ENCODE measurements at regions not wholly inside any gene's neighbourhood (a gene's known extent, or its start where the extent isn't known, plus 50 kb on each side); places are given as distances from the start of the nearest gene placed in this dataset.

GRCh38 chr2:37425408-37425807 is 81.0 kb downstream of the QPCT start:
- in situ Hi-C loops (cut with HindIII; ENCODE audit: low pct_unique_long_range_greater_than_20kb, low sequenced_read_pairs): no loop called here
- DNase-seq (ENCODE audit: low read depth, low spot score): no peak

GRCh38 chr2:37427241-37427640 is 82.8 kb downstream of the QPCT start:
- DNase-seq (ENCODE audit: low read depth, low spot score): no peak
- in situ Hi-C loops (cut with HindIII; ENCODE audit: low pct_unique_long_range_greater_than_20kb, low sequenced_read_pairs): no loop called here

GRCh38 chr2:37436323-37436722 is 91.9 kb downstream of the QPCT start:
- no peak for DNase-seq (ENCODE audit: low read depth, low spot score)
- in situ Hi-C loops (cut with HindIII; ENCODE audit: low pct_unique_long_range_greater_than_20kb, low sequenced_read_pairs): no loop called here

- in situ Hi-C loops (cut with HindIII; ENCODE audit: low pct_unique_long_range_greater_than_20kb, low sequenced_read_pairs): no loop called here
- DNase-seq (ENCODE audit: low read depth, low spot score): no peak
These were observed 94.8 kb downstream of the QPCT start for GRCh38 chr2:37439131-37439642.

- in situ Hi-C loops (cut with HindIII; ENCODE audit: low pct_unique_long_range_greater_than_20kb, low sequenced_read_pairs): no loop called here
- no peak for DNase-seq (ENCODE audit: low read depth, low spot score)
These were observed 96.6 kb downstream of the QPCT start for GRCh38 chr2:37441055-37441454.

- in situ Hi-C loops (cut with HindIII; ENCODE audit: low pct_unique_long_range_greater_than_20kb, low sequenced_read_pairs): no loop called here
- DNase-seq (ENCODE audit: low read depth, low spot score): no peak
These were observed 98.7 kb downstream of the QPCT start for GRCh38 chr2:37443082-37443481.

- in situ Hi-C loops (cut with HindIII; ENCODE audit: low pct_unique_long_range_greater_than_20kb, low sequenced_read_pairs): no loop called here
- no peak for DNase-seq (ENCODE audit: low read depth, low spot score)
These were observed 103.0 kb downstream of the QPCT start for GRCh38 chr2:37447446-37447845.

GRCh38 chr2:37448342-37449120 is 104.1 kb downstream of the QPCT start:
- in situ Hi-C loops (cut with HindIII; ENCODE audit: low pct_unique_long_range_greater_than_20kb, low sequenced_read_pairs): no loop called here
- DNase-seq (ENCODE audit: low read depth, low spot score): no peak

- no peak for DNase-seq (ENCODE audit: low read depth, low spot score)
- in situ Hi-C loops (cut with HindIII; ENCODE audit: low pct_unique_long_range_greater_than_20kb, low sequenced_read_pairs): no loop called here
These were observed 105.4 kb downstream of the QPCT start for GRCh38 chr2:37449761-37450296.

GRCh38 chr2:37453027-37453426 is 108.6 kb downstream of the QPCT start:
- in situ Hi-C loops (cut with HindIII; ENCODE audit: low pct_unique_long_range_greater_than_20kb, low sequenced_read_pairs): no loop called here
- DNase-seq (ENCODE audit: low read depth, low spot score): no peak

- DNase-seq (ENCODE audit: low read depth, low spot score): no peak
These were observed 110.7 kb downstream of the QPCT start for GRCh38 chr2:37454851-37455762.

GRCh38 chr2:37456479-37456878 is 112.0 kb downstream of the QPCT start:
- no peak for DNase-seq (ENCODE audit: low read depth, low spot score)
- in situ Hi-C loops (cut with HindIII; ENCODE audit: low pct_unique_long_range_greater_than_20kb, low sequenced_read_pairs): no loop called here

More at GRCh38 chr2:37454851-37455762, 110.7 kb downstream of the QPCT start:
- in situ Hi-C loops (cut with HindIII; ENCODE audit: low pct_unique_long_range_greater_than_20kb, low sequenced_read_pairs): no loop called here

GRCh38 chr2:37457401-37457901 is 113.0 kb downstream of the QPCT start:
- no peak for DNase-seq (ENCODE audit: low read depth, low spot score)
- in situ Hi-C loops (cut with HindIII; ENCODE audit: low pct_unique_long_range_greater_than_20kb, low sequenced_read_pairs): no loop called here

GRCh38 chr2:37458133-37458532 is 113.7 kb downstream of the QPCT start:
- no peak for DNase-seq (ENCODE audit: low read depth, low spot score)
- in situ Hi-C loops (cut with HindIII; ENCODE audit: low pct_unique_long_range_greater_than_20kb, low sequenced_read_pairs): no loop called here

- DNase-seq (ENCODE audit: low read depth, low spot score): no peak
- in situ Hi-C loops (cut with HindIII; ENCODE audit: low pct_unique_long_range_greater_than_20kb, low sequenced_read_pairs): no loop called here
These were observed 114.9 kb downstream of the QPCT start for GRCh38 chr2:37459095-37459981.

GRCh38 chr2:37460896-37461229 is 116.4 kb downstream of the QPCT start:
- no peak for DNase-seq (ENCODE audit: low read depth, low spot score)

GRCh38 chr2:37464067-37464466 is 119.6 kb downstream of the QPCT start:
- no peak for DNase-seq (ENCODE audit: low read depth, low spot score)
- in situ Hi-C loops (cut with HindIII; ENCODE audit: low pct_unique_long_range_greater_than_20kb, low sequenced_read_pairs): no loop called here

More at GRCh38 chr2:37460896-37461229, 116.4 kb downstream of the QPCT start:
- in situ Hi-C loops (cut with HindIII; ENCODE audit: low pct_unique_long_range_greater_than_20kb, low sequenced_read_pairs): no loop called here

Data from SK-MEL-5 (cell line).